WI38 (cell line): ENCODE measurements at regions not wholly inside any gene's neighbourhood (a gene's known extent, or its start where the extent isn't known, plus 50 kb on each side); places are given as distances from the start of the nearest gene placed in this dataset.

ENCODE experiments used
- H3K4me3 ChIP-seq: 2 replicates; pipeline ENCODE4 v1.5.1; 2011; ENCODE audit warnings: low read depth, mild to moderate bottlenecking, control low read depth, low read length
- CTCF ChIP-seq: IDR thresholded peaks from 2 replicates; pipeline ENCODE4 v1.5.1; 2012; ENCODE audit warnings: low read depth, mild to moderate bottlenecking, control low read depth, low read length

- TF ChIP-seq CTCF: no peak
- no peak overlapping the region for H3K4me3 ChIP-seq
Observed at GRCh38 chr20:11053310-11053709, 379.5 kb upstream of the JAG1 start.

GRCh38 chr20:11054266-11054993, 380.6 kb upstream of the JAG1 start:
- H3K4me3 ChIP-seq: no peak overlapping the region
- TF ChIP-seq CTCF: no peak

- no peak for TF ChIP-seq CTCF
- H3K4me3 ChIP-seq: no peak overlapping the region
Observed at GRCh38 chr20:11056414-11056813, 382.6 kb upstream of the JAG1 start.

- TF ChIP-seq CTCF: no peak
- no peak overlapping the region for H3K4me3 ChIP-seq
Observed at GRCh38 chr20:11057624-11058023, 383.8 kb upstream of the JAG1 start.

- TF ChIP-seq CTCF: no peak
- no peak overlapping the region for H3K4me3 ChIP-seq
Observed at GRCh38 chr20:11059659-11060058, 385.9 kb upstream of the JAG1 start.

- no peak for TF ChIP-seq CTCF
- no peak overlapping the region for H3K4me3 ChIP-seq
Observed at GRCh38 chr20:11060423-11061185, 386.8 kb upstream of the JAG1 start.

GRCh38 chr20:11063444-11063843, 389.6 kb upstream of the JAG1 start:
- no peak overlapping the region for H3K4me3 ChIP-seq
- TF ChIP-seq CTCF: no peak
